GM19043 (cell line): ENCODE measurements at regions not wholly inside any gene's neighbourhood (a gene's known extent, or its start where the extent isn't known, plus 50 kb on each side); places are given as distances from the start of the nearest gene placed in this dataset.
A peak's percentile ranks its signal among the peaks of the same experiment; 100 is the strongest.

Experiments used
- ATAC-seq: cut with Tn5 transposase; IDR thresholded peaks from one replicate; pipeline ENCODE4 v1.9.1; 2021; ENCODE audit warnings: low read depth; ENCODE audit not compliant: unreplicated experiment

GRCh38 chr14:96723946-96724345 is 73.2 kb upstream of the VRK1 start:
- no peak for ATAC-seq

GRCh38 chr14:96725232-96725631 is 72.0 kb upstream of the VRK1 start:
- ATAC-seq, result no peak

GRCh38 chr14:96727073-96727472 is 70.1 kb upstream of the VRK1 start:
- ATAC-seq, result no peak

GRCh38 chr14:96727491-96727890 is 69.7 kb upstream of the VRK1 start:
- no peak for ATAC-seq

GRCh38 chr14:96727980-96728717 is 69.0 kb upstream of the VRK1 start:
- ATAC-seq, result no peak

GRCh38 chr14:96729889-96730288 is 67.3 kb upstream of the VRK1 start:
- no peak for ATAC-seq

GRCh38 chr14:96730386-96730785 is 66.8 kb upstream of the VRK1 start:
- no peak for ATAC-seq

- no peak for ATAC-seq
These were observed 63.0 kb upstream of the VRK1 start for GRCh38 chr14:96734076-96734622.

- no peak for ATAC-seq
These were observed 61.7 kb upstream of the VRK1 start for GRCh38 chr14:96735526-96735925.

- ATAC-seq, result no peak
These were observed 60.7 kb upstream of the VRK1 start for GRCh38 chr14:96736439-96736838.

GRCh38 chr14:96737881-96738280 is 59.3 kb upstream of the VRK1 start:
- no peak for ATAC-seq

GRCh38 chr14:96739200-96739910 is 57.8 kb upstream of the VRK1 start:
- ATAC-seq, result no peak

- peak; percentile 77 for ATAC-seq
These were observed 55.8 kb upstream of the VRK1 start for GRCh38 chr14:96741151-96741977.

GRCh38 chr14:96744262-96744661 is 52.9 kb upstream of the VRK1 start:
- no peak for ATAC-seq

- ATAC-seq, result no peak
These were observed 51.6 kb upstream of the VRK1 start for GRCh38 chr14:96745500-96746051.

GRCh38 chr14:96746101-96746500 is 51.1 kb upstream of the VRK1 start:
- ATAC-seq, result no peak

GRCh38 chr14:96747006-96747405 is 50.2 kb upstream of the VRK1 start:
- ATAC-seq, result no peak
